ENCODE measurements at regions not wholly inside any gene's neighbourhood (a gene's known extent, or its start where the extent isn't known, plus 50 kb on each side); places are given as distances from the start of the nearest gene placed in this dataset.

GRCh38 chr3:168881804-168882203 lies 781.7 kb downstream of the MECOM start:
- no peak for TF ChIP-seq CTCF (IDR thresholded peaks at IDR 0.05)
- Mint-ChIP-seq H3K27me3 (ENCODE audit: low read depth) (no peaks in the 10 kb centered on the region), H3K9me3 (ENCODE audit: low read depth) (no peaks in the 10 kb centered on the region), H3K27ac (ENCODE audit: unreplicated experiment) (no peak overlapping the region), H3K4me1 (ENCODE audit: low read depth) (peaks cover 16% of the 10 kb centered on the region), H3K4me3 (ENCODE audit: unreplicated experiment) (no peak overlapping the region), H3K36me3 (ENCODE audit: low read depth) (no peaks in the 10 kb centered on the region)
- DNase-seq (ENCODE audit: low spot score), result no peak

- Mint-ChIP-seq H3K9me3 (ENCODE audit: low read depth) (no peaks in the 10 kb centered on the region), H3K36me3 (ENCODE audit: low read depth) (no peaks in the 10 kb centered on the region), H3K4me3 (ENCODE audit: unreplicated experiment) (no peak overlapping the region), H3K4me1 (ENCODE audit: low read depth) (peaks cover 2% of the 10 kb centered on the region), H3K27me3 (ENCODE audit: low read depth) (no peaks in the 10 kb centered on the region), H3K27ac (ENCODE audit: unreplicated experiment) (no peak overlapping the region)
- TF ChIP-seq CTCF (IDR thresholded peaks at IDR 0.05), result no peak
- no peak for DNase-seq (ENCODE audit: low spot score)
Observed at GRCh38 chr3:168878655-168879054, 782.9 kb upstream of the GOLIM4 start.

GRCh38 chr3:168877899-168878298 lies 782.2 kb upstream of the GOLIM4 start:
- Mint-ChIP-seq H3K27me3 (ENCODE audit: low read depth) (no peaks in the 10 kb centered on the region), H3K9me3 (ENCODE audit: low read depth) (no peaks in the 10 kb centered on the region), H3K27ac (ENCODE audit: unreplicated experiment) (no peak overlapping the region), H3K4me1 (ENCODE audit: low read depth) (peaks cover 2% of the 10 kb centered on the region), H3K36me3 (ENCODE audit: low read depth) (no peaks in the 10 kb centered on the region), H3K4me3 (ENCODE audit: unreplicated experiment) (no peak overlapping the region)
- DNase-seq (ENCODE audit: low spot score), result no peak
- no peak for TF ChIP-seq CTCF (IDR thresholded peaks at IDR 0.05)

- Mint-ChIP-seq H3K27me3 (ENCODE audit: low read depth) (no peaks in the 10 kb centered on the region), H3K36me3 (ENCODE audit: low read depth) (no peaks in the 10 kb centered on the region), H3K27ac (ENCODE audit: unreplicated experiment) (no peak overlapping the region), H3K4me3 (ENCODE audit: unreplicated experiment) (no peak overlapping the region), H3K4me1 (ENCODE audit: low read depth) (peaks cover 5% of the 10 kb centered on the region), H3K9me3 (ENCODE audit: low read depth) (no peaks in the 10 kb centered on the region)
- no peak for DNase-seq (ENCODE audit: low spot score)
- no peak for TF ChIP-seq CTCF (IDR thresholded peaks at IDR 0.05)
Observed at GRCh38 chr3:168876346-168877035, 780.8 kb upstream of the GOLIM4 start.

GRCh38 chr3:168872826-168873225 lies 777.1 kb upstream of the GOLIM4 start:
- no peak for DNase-seq (ENCODE audit: low spot score)
- no peaks in the 10 kb centered on the region for H3K36me3 Mint-ChIP-seq (ENCODE audit: low read depth)
- TF ChIP-seq CTCF (IDR thresholded peaks at IDR 0.05), result no peak
- H3K4me3 Mint-ChIP-seq (ENCODE audit: unreplicated experiment), result no peak overlapping the region
- H3K4me1 Mint-ChIP-seq (ENCODE audit: low read depth), result peaks cover 10% of the 10 kb centered on the region
- H3K27me3 Mint-ChIP-seq (ENCODE audit: low read depth), result peaks cover under 1% of the 10 kb centered on the region
- no peak overlapping the region for H3K27ac Mint-ChIP-seq (ENCODE audit: unreplicated experiment)
- no peaks in the 10 kb centered on the region for H3K9me3 Mint-ChIP-seq (ENCODE audit: low read depth)
